WERI-Rb-1 (cell line): ENCODE measurements at regions not wholly inside any gene's neighbourhood (a gene's known extent, or its start where the extent isn't known, plus 50 kb on each side); places are given as distances from the start of the nearest gene placed in this dataset.

ENCODE experiments used
- DNase-seq: peaks from one replicate; pipeline ENCODE4 v3.0.0-alpha.2; 2020
- H3K27ac ChIP-seq: fragments of 250-450 bp; sonication (Bioruptor Pico); 2 replicates; pipeline ENCODE4 v1.5.1; 2020; ENCODE audit warnings: mild to moderate bottlenecking, moderate library complexity
- H3K27me3 ChIP-seq: fragments of 250-450 bp; sonication (Bioruptor Pico); 2 replicates; pipeline ENCODE4 v1.5.1; 2021; ENCODE audit warnings: mild to moderate bottlenecking, low read depth, moderate library complexity; ENCODE audit not compliant: insufficient read depth, severe bottlenecking
- H3K36me3 ChIP-seq: fragments of 250-450 bp; sonication (Bioruptor Pico); 2 replicates; pipeline ENCODE4 v1.5.1; 2020; ENCODE audit warnings: mild to moderate bottlenecking, moderate library complexity
- H3K4me3 ChIP-seq: 2 replicates; pipeline ENCODE4 v1.5.1; 2011; ENCODE audit warnings: low read depth, mild to moderate bottlenecking, control low read depth, low read length
- H3K9me3 ChIP-seq: fragments of 250-450 bp; sonication (Bioruptor Pico); 2 replicates; pipeline ENCODE4 v1.5.1; 2021; ENCODE audit warnings: mild to moderate bottlenecking, moderate library complexity; ENCODE audit not compliant: severe bottlenecking
- TF ChIP-seq, protein P1 (sequence below): IDR thresholded peaks from 2 replicates; pipeline ENCODE4 v1.5.1; 2011; ENCODE audit warnings: low read depth, mild to moderate bottlenecking, control low read depth, inconsistent platforms, low read length

DNA sequence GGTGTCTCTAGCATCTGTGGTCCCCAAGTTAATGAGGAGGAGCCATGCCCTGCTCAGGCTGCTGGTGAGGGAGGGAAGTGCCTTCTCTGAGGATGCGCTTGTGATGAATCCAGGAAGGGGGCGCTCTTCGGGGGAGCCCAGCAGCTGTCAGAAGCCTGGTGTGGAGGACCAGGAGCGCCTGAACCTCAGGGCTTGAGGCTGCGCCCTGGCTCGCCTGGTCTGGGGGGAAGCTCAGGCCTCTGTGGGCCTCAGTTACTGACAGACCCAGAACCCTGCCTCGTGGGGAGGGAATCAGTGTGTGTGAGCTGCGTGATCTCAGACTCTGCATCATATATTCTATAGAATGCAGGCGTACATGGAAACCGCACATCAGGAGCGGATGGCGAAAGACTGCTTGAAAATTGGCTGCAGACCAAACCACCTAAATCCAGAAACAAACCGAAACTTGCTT is 126.1 kb downstream of the SEC14L1 start:
- no peak overlapping the region for H3K4me3 ChIP-seq
- H3K27ac ChIP-seq: no peak overlapping the region
- no peaks in the 10 kb centered on the region for H3K27me3 ChIP-seq
- TF ChIP-seq, protein P1, sequence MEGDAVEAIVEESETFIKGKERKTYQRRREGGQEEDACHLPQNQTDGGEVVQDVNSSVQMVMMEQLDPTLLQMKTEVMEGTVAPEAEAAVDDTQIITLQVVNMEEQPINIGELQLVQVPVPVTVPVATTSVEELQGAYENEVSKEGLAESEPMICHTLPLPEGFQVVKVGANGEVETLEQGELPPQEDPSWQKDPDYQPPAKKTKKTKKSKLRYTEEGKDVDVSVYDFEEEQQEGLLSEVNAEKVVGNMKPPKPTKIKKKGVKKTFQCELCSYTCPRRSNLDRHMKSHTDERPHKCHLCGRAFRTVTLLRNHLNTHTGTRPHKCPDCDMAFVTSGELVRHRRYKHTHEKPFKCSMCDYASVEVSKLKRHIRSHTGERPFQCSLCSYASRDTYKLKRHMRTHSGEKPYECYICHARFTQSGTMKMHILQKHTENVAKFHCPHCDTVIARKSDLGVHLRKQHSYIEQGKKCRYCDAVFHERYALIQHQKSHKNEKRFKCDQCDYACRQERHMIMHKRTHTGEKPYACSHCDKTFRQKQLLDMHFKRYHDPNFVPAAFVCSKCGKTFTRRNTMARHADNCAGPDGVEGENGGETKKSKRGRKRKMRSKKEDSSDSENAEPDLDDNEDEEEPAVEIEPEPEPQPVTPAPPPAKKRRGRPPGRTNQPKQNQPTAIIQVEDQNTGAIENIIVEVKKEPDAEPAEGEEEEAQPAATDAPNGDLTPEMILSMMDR: peak; percentile 76
- H3K36me3 ChIP-seq: no peaks in the 10 kb centered on the region
- H3K9me3 ChIP-seq: no peaks in the 10 kb centered on the region
- DNase-seq: no peak

DNA sequence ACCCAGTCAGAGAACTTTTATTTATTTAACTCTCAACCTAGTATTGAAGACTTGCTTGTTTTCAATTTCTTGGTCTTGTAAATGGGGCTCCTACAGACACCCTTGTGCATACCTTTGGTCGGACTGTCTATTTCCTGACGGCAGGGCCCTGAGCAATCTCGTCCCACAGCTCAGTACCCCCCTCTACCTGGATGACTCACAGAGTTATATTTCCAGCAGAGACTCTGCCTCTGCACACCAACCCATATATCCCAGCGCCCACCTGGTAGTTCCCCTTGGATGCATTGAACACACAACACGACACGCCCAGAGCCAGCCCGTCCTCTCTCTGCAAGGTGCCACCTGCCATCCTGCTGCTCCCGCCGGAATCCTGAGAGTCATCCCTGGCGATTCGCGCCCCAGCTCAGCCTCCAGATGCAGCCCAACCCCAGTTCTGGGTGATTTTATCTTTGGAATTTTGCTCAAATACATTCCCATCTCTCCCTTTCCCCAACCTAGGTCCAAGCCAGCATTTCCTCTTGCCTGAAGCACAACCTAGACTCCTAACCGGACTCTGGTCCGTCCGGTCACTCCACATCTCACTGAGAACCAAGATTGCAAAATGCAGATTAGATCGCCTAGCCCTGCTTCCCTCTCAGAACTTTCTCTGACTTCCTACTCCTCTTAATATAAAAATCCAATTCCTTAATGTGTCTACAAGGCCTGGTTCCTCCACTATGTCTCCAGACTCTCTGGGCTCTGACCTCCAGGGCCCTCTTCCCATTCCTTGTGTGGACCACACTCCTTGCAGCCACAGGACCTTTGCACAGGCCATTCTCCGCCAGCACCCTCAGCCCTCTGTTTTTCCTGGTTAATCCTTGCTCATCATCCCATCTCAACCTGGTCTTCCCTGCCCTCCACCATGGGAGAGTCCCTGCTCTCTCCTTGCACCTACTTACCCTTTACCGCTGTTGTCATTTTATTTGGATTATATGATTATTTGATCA is 129.2 kb downstream of the SEC14L1 start:
- H3K27me3 ChIP-seq: no peaks in the 10 kb centered on the region
- H3K9me3 ChIP-seq: peaks cover 4% of the 10 kb centered on the region
- H3K27ac ChIP-seq: no peak overlapping the region
- no peaks in the 10 kb centered on the region for H3K36me3 ChIP-seq
- H3K4me3 ChIP-seq: no peak overlapping the region
- DNase-seq: no peak
- TF ChIP-seq, protein P1: no peak

DNA sequence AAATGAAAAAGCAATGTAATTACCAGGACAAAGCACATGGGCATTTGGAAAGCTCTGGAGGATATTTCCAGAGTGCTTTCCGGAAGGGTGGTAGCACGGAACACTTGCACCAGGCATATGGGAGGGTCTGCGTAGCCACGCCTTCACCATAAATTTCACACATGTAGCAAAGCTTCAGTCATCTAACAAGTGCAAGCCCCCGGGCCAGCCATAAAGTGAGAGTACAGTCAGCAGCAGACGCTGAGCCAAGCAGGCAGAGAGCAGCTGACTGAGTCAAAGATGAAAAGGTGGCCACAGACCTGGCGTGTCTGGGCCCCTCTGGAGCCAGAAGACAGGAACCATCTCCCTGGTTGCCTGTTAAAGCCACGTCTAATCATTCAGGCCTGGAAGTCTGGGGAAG is 130.6 kb downstream of the SEC14L1 start:
- no peaks in the 10 kb centered on the region for H3K27me3 ChIP-seq
- H3K27ac ChIP-seq: no peak overlapping the region
- no peak overlapping the region for H3K4me3 ChIP-seq

DNA sequence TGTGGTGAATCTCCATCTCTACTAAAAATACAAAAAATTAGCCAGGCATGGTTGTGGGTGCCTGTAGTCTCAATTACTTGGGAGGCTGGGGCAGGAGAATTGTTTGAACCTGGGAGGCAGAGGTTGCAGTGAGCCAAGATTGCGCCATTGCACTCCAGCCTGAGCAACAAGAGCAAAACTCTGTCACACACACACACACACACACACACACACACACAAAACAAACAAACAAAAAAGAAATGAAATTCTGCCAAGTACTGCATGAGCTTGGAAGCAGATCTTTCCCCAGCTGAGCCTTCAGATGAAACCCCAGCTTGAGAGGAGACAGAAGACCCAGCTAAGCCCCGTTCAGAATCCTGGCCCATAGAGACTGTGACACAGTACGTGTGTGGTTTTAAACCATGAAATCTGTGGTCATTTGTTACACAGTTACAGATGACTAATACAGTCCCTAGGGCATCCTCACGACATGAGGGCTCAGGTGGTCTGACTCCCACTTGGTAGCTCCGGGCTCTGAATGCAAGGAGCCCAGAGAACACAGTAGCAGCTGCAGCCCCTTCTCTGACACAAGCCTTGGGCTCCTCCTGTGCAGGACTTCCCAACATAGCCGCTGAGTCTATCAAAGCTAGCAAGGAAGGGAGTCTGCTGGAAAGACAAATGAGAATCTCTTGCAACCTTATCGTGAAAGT is 132.8 kb downstream of the SEC14L1 start:
- Histone ChIP-seq H3K36me3 (no peaks in the 10 kb centered on the region), H3K4me3 (no peak overlapping the region), H3K9me3 (peaks cover 8% of the 10 kb centered on the region), H3K27me3 (no peaks in the 10 kb centered on the region), H3K27ac (no peak overlapping the region)
- DNase-seq: no peak
- TF ChIP-seq, protein P1: no peak

More for the DNA sequence above, 130.6 kb downstream of the SEC14L1 start:
- Histone ChIP-seq H3K36me3 (no peaks in the 10 kb centered on the region), H3K9me3 (peaks cover 8% of the 10 kb centered on the region)
- DNase-seq: no peak
- TF ChIP-seq, protein P1: no peak

DNA sequence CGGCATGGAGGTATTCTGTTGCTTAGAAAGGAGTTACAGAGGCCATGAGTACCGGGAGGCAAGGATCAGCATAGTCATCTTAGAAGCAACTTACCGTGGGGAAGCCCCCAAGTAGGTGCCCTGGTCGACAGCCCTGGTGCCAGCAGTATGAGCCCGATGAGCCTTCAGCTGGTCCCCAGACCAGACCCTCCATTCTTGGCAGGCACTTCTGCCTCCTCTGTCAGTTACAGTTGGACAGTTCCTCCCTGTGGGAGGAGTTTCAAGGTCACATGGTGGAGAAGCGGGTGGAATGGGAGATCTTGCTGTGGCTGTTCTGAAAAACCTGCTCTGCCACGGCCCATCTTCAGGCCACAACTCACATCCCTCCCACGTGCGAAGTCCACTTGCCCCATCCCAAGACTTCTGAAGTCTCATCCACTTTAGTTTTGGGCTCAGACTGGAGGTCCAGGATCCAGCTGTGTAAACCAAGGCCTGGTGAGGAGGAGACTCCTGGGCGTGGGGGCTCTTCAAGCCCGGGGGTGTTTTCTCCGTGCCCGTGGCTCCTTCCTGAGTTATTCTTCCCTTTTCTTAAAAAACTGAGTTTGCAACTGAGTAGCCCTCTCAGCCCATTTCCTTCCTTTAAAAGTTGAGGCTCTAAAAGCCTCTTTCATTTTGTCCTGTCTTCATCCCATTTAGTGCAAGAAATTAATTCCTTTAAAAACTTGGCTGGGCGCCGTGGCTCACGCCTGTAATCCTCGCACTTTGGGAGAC is 133.5 kb downstream of the SEC14L1 start:
- TF ChIP-seq, protein P1: no peak
- no peak overlapping the region for H3K4me3 ChIP-seq
- H3K36me3 ChIP-seq: no peaks in the 10 kb centered on the region
- H3K27ac ChIP-seq: no peak overlapping the region
- H3K27me3 ChIP-seq: no peaks in the 10 kb centered on the region
- DNase-seq: no peak
- peaks cover 8% of the 10 kb centered on the region for H3K9me3 ChIP-seq
